ENCODE measurements at regions not wholly inside any gene's neighbourhood (a gene's known extent, or its start where the extent isn't known, plus 50 kb on each side); places are given as distances from the start of the nearest gene placed in this dataset.

- no peak for DNase-seq (ENCODE audit: low spot score)
These were observed 126.7 kb downstream of the DKK1 start for GRCh38 chr10:52440612-52441285.

- no peak for DNase-seq (ENCODE audit: low spot score)
These were observed 128.5 kb downstream of the DKK1 start for GRCh38 chr10:52442576-52442975.

DNA sequence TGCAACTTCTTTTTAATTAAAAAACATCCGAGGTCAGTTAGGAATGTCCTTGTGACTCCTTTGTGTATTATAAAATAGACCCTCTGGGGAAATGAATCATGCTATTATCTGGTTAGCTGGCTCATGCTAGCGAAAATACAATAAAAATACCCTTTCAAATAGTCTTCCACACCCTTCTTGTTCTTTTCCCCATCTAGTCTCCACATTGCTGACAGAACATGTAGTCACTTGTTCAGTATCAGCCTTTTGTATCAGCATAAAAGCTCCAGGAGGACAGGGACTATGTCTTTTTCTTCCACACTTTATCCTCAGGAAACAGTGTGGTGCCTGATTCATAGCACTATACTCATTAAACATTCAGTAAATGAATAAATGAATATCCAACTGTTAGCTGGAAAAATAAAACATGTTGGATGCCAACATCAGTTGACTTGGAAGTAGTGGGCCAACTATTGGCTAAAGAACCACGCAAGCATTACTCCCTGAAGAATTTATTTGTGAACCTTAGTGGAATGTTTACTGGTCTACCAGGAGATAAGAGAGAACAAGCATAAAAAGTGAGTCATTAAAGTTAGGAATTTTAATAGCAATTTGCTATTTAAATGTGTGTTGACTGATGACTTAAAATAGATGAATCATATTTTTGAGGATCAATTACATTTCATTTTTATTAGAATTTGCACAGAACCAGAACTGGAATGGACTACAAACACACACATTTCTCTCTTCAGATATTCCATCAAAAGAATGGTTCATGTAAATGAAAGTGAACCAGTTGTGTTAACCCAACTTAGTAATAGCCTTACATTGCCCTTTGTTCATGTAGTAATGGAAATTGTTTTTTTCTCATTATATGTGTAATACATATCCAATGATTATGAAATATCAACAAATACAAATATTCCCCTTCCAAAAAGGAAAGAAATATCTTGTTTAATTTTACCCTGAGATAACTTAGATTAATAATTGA lies 129.6 kb downstream of the DKK1 start:
- no peak for DNase-seq (ENCODE audit: low spot score)

DNA sequence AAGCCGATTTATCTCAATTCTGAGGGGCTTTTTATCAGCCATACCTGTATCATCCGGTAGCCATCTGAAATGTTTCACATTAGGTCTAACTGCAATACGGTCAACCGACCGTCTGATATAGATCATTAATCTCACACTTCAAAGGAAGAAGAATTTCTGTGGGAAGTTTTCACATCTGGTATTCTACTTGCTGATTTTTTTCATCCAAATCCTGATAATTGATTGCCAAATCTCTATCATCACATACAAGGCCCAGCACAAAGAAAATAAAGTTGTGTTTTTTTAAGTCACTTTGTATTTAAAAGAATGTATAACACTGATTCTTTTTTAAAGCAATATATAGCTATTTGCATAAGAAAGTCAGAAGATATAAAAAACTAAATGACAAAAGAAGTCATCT lies 132.3 kb downstream of the DKK1 start:
- no peak for DNase-seq (ENCODE audit: low spot score)

GRCh38 chr10:52447931-52448353 lies 133.9 kb downstream of the DKK1 start:
- DNase-seq (ENCODE audit: low spot score): no peak

DNA sequence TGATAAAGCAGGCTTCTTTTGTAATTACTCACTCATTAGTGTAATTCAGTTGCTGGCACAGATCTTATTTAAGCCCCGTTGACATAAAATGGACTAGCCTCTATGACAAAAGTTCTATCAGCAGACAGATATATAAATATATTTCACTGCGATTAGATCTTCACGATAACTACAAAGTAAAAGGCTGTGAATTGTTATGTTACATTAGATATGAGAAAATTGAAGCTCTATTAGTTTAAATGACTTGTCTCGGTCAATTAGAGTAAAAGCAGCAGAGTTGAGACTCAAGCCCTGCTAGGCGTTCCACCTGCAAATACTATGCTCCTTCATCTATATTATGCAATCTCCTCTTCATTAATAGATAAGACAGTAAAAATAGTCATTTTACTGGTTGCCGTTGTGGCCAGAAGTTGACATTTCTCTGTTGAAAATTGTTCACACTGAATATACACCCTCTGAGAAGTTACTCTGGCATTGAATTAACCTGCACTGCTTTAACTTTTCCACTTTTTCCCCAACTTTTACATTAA lies 136.7 kb downstream of the DKK1 start:
- no peak for DNase-seq (ENCODE audit: low spot score)

GRCh38 chr10:52451817-52452216 lies 137.7 kb downstream of the DKK1 start:
- DNase-seq (ENCODE audit: low spot score): no peak

DNA sequence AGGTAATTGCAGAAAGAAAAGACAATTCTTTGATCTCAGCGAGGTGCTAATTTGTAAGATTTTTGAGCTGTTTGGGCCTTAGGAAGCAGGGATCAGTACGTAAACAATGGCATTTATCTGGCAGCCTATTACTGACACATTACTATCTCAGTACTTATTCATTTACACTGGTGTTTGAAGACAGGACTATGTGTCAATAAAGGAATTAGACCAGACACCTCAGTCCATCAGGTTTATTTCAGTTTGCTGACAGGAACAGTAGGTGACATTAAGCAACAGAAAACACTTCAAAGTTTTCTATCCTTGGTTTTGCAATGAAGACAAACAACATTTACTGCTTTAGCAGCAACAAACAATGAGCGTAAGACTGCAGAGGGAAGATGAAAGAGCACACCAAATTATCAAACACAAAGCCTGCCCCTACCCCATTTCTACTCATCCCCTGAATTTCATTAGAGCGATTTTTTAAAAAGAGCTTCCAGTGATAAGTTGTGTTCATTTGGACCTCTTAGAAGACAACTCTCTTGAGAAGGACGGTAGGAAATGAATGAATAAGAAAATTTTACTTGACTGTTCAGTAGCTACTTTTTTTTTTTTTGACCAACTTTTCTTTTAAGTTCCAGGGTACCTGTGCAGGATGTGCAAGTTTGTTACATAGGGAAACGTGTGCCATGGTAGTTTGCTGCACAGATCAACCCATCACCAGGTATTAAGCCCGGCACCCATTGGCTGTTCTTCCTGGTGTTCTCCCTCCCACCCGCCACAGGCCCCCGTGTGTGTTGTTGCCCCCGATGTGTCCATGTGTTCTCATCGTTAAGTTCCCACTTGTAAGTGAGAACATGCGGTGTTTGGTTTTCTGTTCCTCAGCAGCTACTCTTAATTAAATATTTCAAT lies 138.8 kb downstream of the DKK1 start:
- DNase-seq (ENCODE audit: low spot score): no peak

DNA sequence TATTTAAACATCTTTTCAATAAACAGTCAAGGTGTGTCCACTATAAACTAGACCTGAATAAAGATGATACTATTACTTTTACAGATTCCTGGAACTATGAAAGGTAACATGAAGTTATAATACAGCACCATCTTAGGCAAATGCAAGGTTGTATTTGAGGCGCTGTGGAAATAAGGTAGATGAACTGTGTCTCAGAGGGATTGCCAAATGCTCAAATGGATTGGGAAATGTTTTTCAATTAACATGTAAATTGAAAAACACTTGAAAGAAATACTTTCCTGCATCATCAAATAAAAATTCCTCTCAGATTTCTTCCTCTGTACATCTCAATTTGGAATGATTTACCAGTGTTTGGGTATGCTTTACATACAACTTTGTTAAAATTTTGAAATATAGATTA lies 139.4 kb downstream of the DKK1 start:
- DNase-seq (ENCODE audit: low spot score): no peak

DNA sequence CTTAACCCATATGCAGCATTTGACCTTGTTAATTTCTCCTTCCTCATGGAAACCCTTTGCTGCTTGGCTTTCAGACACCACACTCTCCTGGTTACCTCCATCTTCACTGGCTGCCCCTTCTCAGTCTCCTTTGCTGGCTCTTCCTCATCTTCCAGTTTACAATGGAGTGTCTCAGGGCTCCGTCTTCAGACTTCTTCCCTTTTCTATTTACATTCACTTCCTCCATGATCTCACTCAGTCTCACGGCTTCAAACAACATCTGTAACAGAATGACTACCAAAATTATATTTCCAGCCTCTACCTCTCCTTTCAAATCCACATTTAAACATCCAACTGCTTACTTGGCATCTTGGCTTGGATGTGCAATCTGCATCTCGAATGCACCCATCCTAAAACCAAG lies 140.4 kb downstream of the DKK1 start:
- no peak for DNase-seq (ENCODE audit: low spot score)

GRCh38 chr10:52455098-52455497 lies 141.0 kb downstream of the DKK1 start:
- DNase-seq (ENCODE audit: low spot score): no peak

DNA sequence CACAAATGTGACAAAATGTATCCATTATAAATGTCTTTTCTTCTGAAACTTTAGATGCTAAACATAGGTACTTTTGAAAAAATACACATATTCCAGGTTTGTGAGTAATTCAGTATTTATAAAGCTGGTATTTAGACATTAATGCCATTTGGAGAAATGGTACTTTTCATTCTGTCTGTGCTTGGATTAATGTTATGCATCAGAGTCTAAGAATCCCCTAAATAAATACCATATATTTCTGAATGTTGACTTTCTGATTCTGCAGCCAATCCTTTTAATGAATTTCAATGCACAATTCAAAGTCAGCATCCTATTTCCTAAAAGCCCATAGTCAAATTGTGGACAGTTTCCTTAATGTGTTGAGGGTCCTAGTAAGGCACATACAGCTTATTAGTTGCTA lies 145.0 kb downstream of the DKK1 start:
- DNase-seq (ENCODE audit: low spot score): no peak

DNA sequence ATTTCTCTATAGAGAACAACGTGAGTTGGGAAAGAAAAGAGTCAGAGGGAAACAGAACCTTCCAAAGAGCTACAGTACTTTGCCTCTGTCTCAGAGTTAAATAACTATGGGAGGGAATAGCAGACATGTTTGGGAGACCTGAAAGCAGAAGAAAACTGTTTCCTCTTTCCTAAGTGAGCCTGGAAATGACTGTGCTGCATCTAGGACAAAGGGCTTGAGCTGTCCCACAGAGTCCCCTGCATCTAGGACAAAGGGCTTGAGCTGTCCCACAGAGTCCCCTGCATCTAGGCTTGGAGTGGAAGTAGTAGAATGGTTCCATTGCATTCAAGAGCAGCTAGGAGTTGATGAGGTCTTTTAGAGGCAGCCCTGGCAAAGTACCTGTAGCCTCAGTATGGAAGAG lies 149.7 kb downstream of the DKK1 start:
- no peak for DNase-seq (ENCODE audit: low spot score)

- no peak for DNase-seq (ENCODE audit: low spot score)
These were observed 150.5 kb downstream of the DKK1 start for GRCh38 chr10:52464368-52465124.

DNA sequence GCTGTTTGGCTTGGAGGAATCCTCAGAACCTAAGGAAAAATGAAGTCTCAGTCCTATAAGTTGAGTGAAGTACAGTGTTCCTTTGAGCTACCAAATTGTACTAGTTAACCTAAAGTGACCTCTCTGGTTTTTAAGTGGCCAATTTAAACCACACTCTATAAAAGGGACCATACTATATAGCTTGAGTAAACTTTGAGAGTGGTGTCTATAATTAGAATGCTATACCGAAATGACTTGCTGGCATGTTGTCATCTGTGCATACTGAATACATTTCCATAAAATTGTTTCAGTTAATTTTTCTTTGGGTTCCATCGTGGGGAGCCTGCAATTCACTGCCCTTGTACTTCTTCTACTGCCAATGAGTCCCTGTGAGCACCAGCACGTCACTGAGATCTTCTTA lies 151.1 kb downstream of the DKK1 start:
- DNase-seq (ENCODE audit: low spot score): no peak

DNA sequence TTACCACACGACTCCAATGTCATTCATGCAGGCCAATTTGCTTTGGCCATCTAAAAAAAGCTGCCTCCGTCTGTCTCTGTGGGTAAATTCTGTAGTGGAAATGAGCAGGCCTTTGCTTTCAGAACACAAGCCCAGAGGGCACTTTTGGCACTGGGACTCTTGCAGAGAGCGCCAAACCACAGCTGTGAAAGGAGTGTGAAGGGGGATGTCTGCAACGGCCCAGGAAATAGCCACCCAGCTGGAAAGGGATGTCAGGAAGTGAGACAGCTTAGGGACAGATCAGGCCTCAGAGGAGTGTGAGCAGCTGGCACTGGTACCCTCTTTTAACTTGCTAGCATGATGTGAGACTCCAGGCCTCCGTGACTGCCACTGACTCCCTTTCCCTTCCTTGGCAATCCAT lies 152.4 kb downstream of the DKK1 start:
- no peak for DNase-seq (ENCODE audit: low spot score)

- no peak for DNase-seq (ENCODE audit: low spot score)
These were observed 156.1 kb downstream of the DKK1 start for GRCh38 chr10:52469970-52470705.

- no peak for DNase-seq (ENCODE audit: low spot score)
These were observed 158.5 kb downstream of the DKK1 start for GRCh38 chr10:52472406-52473146.

DNA sequence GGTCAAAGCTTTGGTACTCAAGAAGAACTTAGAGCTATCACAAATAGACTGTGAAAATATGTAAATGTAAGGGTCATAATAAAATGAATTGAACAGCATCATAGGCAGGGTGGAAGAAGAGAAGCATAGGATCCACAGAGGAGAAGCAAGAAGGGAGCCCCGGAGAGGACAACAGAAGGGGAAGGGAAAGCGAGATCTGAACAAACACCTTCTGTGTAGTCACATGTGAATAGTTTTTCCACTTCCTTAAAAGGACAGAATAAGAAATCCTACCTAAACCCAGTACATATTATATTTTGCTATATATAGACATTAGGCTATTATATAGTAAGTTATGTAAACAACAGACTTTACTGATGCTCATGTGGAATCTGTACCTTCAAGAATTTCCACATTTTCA lies 160.2 kb downstream of the DKK1 start:
- no peak for DNase-seq (ENCODE audit: low spot score)

- DNase-seq (ENCODE audit: low spot score): no peak
These were observed 163.2 kb downstream of the DKK1 start for GRCh38 chr10:52477305-52477704.
